IPS DF 6.9 (cell line): ENCODE measurements at regions not wholly inside any gene's neighbourhood (a gene's known extent, or its start where the extent isn't known, plus 50 kb on each side); places are given as distances from the start of the nearest gene placed in this dataset.
"Not testable (repeated sequence)": the region's sequence is repeated elsewhere in the genome, so short reads cannot be mapped to it uniquely, and the experiment has no call there.

Experiments
- DNase-seq: peaks from one replicate; pipeline ENCODE4 v3.0.0-alpha.2; 2013; ENCODE audit warnings: low read depth, low spot score
- H3K27ac ChIP-seq: one replicate; pipeline ENCODE4 v1.5.1; 2013; ENCODE audit warnings: low read length, control low read depth
- H3K27me3 ChIP-seq: 2 replicates; pipeline ENCODE4 v1.6.1; 2013; ENCODE audit warnings: mild to moderate bottlenecking, low read length; ENCODE audit not compliant: control insufficient read depth, insufficient read depth
- H3K36me3 ChIP-seq: 2 replicates; pipeline ENCODE4 v1.6.1; 2013; ENCODE audit warnings: low read length; ENCODE audit not compliant: control insufficient read depth, insufficient read depth
- H3K4me1 ChIP-seq: 2 replicates; pipeline ENCODE4 v1.6.1; 2013; ENCODE audit warnings: low read length; ENCODE audit not compliant: control insufficient read depth, insufficient read depth
- H3K4me3 ChIP-seq: 2 replicates; pipeline ENCODE4 v1.5.1; 2013; ENCODE audit warnings: mild to moderate bottlenecking, low read length
- H3K9me3 ChIP-seq: 2 replicates; pipeline ENCODE4 v1.6.1; 2013; ENCODE audit warnings: low read length, inconsistent platforms; ENCODE audit not compliant: control insufficient read depth, insufficient read depth
- WGBS: extraction: QIAGEN DNeasy Blood & Tissue Kit; methylation state at CpG from one replicate; pipeline ENCODE4 v1.1.7; 2013; ENCODE audit warnings: mixed read lengths, missing lambda C conversion rate; ENCODE audit not compliant: insufficient read length, insufficient coverage; 5-methylcytosine and 5-hydroxymethylcytosine counted together

DNA sequence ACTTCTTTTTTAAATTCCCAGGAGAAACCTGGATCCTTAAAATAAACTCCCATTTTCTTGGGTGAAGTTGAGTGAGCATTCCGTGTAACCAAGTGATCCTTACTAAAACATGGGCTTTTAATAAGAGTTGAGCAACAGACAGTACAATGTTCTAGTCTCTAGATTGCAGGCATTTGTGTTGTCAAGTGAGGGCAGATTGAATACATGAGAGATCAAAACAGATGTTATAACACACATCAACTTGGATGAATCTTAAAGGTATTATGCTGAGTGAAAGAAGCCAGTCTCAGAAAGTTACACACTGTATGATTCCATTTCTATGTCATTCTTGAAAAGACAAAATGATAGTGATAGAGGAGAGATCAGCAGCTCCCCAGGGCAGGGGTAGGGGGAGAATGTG lies 213.9 kb upstream of the CCDC196 start:
- Histone ChIP-seq H3K27ac (no peak overlapping the region), H3K4me3 (no peak overlapping the region), H3K36me3 (no peaks in the 10 kb centered on the region), H3K4me1 (no peaks in the 10 kb centered on the region), H3K27me3 (no peaks in the 10 kb centered on the region), H3K9me3 (no peaks in the 10 kb centered on the region)
- no CpG with 5 or more reads among the region's 1 CpG for WGBS
- DNase-seq, result no peak

DNA sequence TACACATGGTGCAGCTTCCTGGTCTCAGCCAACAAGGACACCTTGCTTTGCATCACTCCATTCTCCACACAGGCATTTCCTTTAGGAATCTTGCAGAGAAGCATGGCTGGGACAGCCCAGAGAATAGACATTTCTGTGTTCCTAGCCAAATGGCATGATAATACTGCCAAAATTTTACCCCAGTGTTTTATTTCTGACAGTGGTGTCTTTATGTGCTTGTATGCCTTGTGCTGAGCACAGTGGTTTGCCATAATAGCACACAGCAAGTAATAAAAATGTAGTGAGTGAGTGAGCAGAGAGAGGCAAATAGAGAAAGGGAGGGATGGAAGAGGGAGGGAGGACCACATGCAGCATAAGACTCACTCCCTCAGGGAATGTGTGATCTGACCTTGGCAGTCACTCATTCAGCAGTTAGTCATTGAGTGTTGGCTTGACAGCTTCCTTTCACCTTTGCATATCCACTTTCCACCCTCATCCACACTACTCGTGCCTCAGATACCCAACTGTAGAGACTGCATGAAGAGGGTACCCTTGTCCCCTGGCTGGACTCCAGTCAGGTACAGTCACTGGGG lies 212.8 kb upstream of the CCDC196 start:
- H3K4me3 ChIP-seq, result no peak overlapping the region
- no peaks in the 10 kb centered on the region for H3K9me3 ChIP-seq
- WGBS, result no CpG with 5 or more reads among the region's 1 CpG
- no peaks in the 10 kb centered on the region for H3K36me3 ChIP-seq
- DNase-seq, result no peak
- no peaks in the 10 kb centered on the region for H3K4me1 ChIP-seq
- H3K27me3 ChIP-seq, result no peaks in the 10 kb centered on the region
- H3K27ac ChIP-seq, result no peak overlapping the region

DNA sequence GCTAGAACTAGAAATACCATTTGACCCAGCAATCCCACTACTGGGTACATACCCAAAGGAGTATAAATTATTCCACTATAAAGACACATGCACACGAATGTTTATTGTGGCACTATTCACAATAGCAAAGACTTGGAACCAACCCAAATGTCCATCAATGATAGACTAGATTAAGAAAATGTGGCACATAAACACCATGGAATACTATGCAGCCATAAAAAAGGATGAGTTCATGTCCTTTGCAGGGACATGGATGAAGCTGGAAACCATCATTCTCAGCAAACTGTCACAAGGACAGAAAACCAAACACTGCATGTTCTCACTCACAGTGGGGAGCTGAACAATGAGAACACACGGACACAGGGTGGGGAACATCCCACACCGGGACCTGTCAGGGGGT lies 207.8 kb upstream of the CCDC196 start:
- not testable (repeated sequence) for H3K9me3 ChIP-seq, H3K4me1 ChIP-seq, H3K36me3 ChIP-seq, DNase-seq, H3K27me3 ChIP-seq, H3K27ac ChIP-seq, H3K4me3 ChIP-seq
- no CpG with 5 or more reads among the region's 3 CpGs for WGBS

DNA sequence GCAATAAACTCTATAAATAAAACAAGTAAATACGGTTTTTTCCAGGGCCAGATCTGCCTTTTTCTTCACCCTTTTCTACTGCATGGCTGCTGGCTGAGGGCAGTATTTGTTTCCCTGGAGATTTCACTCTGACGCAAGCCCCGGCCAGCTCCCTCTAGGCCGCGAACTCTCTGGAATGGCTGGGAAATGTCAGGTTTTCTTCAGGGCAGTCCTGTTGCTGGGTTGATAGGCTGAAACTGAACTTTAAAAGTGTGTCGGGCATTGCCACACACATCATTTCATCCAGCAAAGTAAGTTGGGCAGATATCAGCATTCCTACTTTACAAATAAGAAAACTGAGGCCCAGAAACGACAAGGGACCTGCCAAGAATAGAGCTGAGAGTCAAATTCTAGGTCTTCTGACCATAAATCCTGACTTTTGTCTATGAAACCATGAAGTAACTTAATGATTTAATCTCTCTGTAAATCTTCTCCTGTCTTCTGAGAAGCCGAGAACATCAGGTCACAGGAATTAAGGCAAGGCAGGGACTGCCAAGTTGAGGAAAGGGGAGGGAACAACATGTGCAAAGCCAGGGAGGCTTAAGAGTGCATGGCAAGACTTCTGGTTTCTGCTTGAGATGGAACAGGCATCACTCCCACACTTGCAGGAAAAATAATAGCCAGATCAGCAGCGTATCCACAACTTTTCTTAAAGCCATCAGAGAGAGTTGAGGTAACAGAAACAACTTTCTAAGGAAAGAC lies 205.0 kb upstream of the CCDC196 start:
- Histone ChIP-seq H3K4me1 (no peaks in the 10 kb centered on the region), H3K27me3 (no peaks in the 10 kb centered on the region), H3K4me3 (no peak overlapping the region), H3K9me3 (no peaks in the 10 kb centered on the region), H3K36me3 (no peaks in the 10 kb centered on the region), H3K27ac (no peak overlapping the region)
- WGBS, result no CpG with 5 or more reads among the region's 9 CpGs
- no peak for DNase-seq

DNA sequence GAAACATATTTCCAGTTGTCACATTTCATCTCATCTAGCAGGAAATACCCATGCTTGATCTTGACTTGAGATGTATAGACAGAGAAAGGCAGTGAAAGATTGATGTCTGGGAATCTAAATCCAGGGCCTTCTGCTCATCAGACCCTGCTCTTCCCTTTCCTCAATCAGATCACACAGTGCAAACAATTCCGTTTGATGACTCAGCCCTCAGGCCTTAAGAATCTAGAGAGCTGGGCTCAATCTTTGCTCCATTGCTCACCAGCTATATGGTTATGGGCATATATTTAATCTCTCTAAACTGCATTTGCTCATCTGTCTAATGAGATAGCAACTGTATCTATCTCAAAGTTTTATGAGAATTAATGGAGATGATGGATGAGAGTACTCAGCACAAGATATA lies 201.8 kb upstream of the CCDC196 start:
- no peak for DNase-seq
- WGBS, result no CpG with 5 or more reads among the region's 1 CpG

DNA sequence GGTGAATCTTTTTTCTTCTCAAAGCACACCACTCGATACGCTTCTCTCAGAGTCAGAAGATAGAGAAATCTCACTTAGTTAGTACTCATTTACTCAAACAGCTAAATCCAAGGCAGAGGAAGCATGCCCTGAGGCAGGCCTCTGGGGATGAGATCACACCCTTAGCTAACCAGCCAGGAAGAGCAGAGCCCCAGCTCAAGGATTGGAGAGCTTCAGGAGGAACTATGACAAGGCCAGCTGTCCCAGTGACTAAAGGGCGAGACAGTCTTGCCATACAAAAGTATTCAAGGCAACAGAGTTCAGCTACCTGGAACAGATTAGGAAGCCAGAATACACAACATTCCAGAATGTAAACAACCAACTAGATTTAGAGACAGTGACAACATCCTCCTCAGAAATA lies 197.7 kb upstream of the CCDC196 start:
- H3K27me3 ChIP-seq, result no peaks in the 10 kb centered on the region
- H3K4me3 ChIP-seq, result no peak overlapping the region
- DNase-seq, result no peak
- no peaks in the 10 kb centered on the region for H3K9me3 ChIP-seq
- H3K27ac ChIP-seq, result no peak overlapping the region
- H3K36me3 ChIP-seq, result no peaks in the 10 kb centered on the region
- WGBS, result no CpG with 5 or more reads among the region's 3 CpGs
- no peaks in the 10 kb centered on the region for H3K4me1 ChIP-seq

More for the DNA sequence above, 201.8 kb upstream of the CCDC196 start:
- Histone ChIP-seq H3K27ac (no peak overlapping the region), H3K4me1 (no peaks in the 10 kb centered on the region), H3K27me3 (no peaks in the 10 kb centered on the region), H3K4me3 (no peak overlapping the region), H3K9me3 (no peaks in the 10 kb centered on the region), H3K36me3 (no peaks in the 10 kb centered on the region)

DNA sequence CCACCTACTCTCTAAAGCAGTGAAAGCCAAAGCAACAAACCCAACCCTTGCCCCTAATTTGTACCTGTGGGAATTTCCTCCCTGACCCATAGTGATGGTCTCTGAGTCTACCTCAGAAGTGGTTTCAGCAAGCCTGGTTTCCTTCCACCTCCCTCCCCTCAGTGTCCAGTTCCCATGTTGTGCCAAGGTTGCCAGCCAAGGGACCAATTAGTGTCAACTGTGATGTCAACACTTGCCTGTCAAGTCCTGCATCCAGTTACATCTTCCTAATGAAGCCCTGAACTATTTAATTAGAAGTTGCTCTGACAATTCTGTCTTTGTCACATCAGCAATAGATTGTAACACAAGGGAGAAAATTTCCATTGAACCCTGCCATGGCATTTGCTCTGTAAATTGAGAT lies 194.4 kb upstream of the CCDC196 start:
- H3K4me3 ChIP-seq, result no peak overlapping the region
- no peaks in the 10 kb centered on the region for H3K4me1 ChIP-seq
- no peaks in the 10 kb centered on the region for H3K36me3 ChIP-seq
- DNase-seq, result no peak
- no peaks in the 10 kb centered on the region for H3K9me3 ChIP-seq
- no peaks in the 10 kb centered on the region for H3K27me3 ChIP-seq
- H3K27ac ChIP-seq, result no peak overlapping the region

DNA sequence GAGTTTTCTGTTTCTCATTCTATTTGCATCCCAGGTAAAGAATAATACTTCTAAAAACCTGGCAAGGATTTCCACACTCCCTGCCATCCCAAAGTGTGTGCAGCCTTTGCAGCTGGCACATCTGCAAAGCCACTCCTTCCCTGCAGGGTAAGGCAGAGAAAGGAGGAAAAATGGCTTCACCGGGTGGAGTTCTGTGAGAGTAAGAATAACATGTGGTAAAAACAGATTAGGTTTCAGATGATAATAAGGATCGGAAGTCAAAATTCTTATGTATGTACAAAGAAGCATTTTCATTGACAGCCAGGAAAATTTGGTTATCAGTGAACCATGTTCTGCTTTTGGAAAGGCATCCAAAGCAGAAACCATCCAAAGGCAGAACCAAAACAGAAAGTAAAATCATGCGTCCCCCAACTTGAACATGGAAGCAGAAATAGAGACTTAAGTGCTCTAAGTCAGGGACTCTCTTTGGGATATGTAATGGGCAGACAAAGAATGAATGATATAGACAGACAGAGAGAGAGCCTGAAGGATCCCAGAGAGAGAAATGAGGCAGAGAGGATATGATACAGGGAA lies 192.6 kb upstream of the CCDC196 start:
- Histone ChIP-seq H3K27me3 (no peaks in the 10 kb centered on the region), H3K9me3 (no peaks in the 10 kb centered on the region), H3K4me1 (no peaks in the 10 kb centered on the region), H3K4me3 (no peak overlapping the region), H3K27ac (no peak overlapping the region), H3K36me3 (no peaks in the 10 kb centered on the region)
- no CpG with 5 or more reads among the region's 3 CpGs for WGBS
- no peak for DNase-seq

DNA sequence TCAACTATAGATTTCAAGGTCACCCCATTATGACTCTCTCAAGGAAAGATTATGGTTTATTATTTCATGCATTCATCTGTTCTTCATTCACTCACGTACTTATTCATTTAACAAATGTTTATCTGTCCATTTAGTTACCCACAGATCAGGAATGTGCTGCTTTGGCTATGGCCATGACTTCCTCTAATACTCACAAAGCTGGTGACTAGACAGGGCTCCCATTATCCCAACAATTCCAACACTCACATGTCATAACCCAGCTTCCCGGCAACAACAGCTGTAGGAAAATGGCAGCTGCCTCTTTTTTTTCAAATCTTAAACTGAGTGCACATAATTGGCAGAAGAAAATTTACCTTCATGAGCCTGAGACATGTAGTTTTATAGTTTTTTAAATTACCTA lies 190.8 kb upstream of the CCDC196 start:
- Histone ChIP-seq H3K9me3 (no peaks in the 10 kb centered on the region), H3K4me1 (no peaks in the 10 kb centered on the region), H3K36me3 (no peaks in the 10 kb centered on the region), H3K27ac (no peak overlapping the region), H3K4me3 (no peak overlapping the region), H3K27me3 (no peaks in the 10 kb centered on the region)
- no peak for DNase-seq
- no CpG with 5 or more reads among the region's 2 CpGs for WGBS

DNA sequence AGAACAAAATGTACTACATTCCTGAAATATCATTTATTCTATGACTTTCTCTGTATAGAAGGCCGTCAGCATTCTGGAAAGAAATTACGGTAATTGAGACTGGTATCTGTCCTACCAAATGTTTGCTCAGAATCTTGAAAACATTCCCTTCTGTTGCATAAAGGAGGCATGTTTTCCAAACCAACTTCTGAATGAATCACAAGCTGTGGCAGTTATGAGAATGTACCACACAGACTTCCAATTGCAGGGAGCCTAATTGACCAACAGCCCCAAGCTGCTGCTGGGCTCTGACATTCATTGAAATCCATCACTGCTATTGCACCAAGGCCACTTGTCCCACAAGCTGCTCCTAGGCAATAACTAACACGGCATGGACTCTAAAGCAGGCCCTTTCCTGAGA lies 185.3 kb upstream of the CCDC196 start:
- no CpG with 5 or more reads among the region's 3 CpGs for WGBS
- no peak for DNase-seq
- H3K36me3 ChIP-seq, result no peaks in the 10 kb centered on the region
- no peaks in the 10 kb centered on the region for H3K9me3 ChIP-seq
- H3K27ac ChIP-seq, result no peak overlapping the region
- H3K4me3 ChIP-seq, result no peak overlapping the region
- H3K4me1 ChIP-seq, result no peaks in the 10 kb centered on the region
- H3K27me3 ChIP-seq, result no peaks in the 10 kb centered on the region

GRCh38 chr14:66306101-66306500 lies 180.1 kb upstream of the CCDC196 start:
- no peaks in the 10 kb centered on the region for H3K4me1 ChIP-seq
- H3K4me3 ChIP-seq, result no peak overlapping the region

More at GRCh38 chr14:66306101-66306500, 180.1 kb upstream of the CCDC196 start:
- no peak for DNase-seq
- Histone ChIP-seq H3K36me3 (no peaks in the 10 kb centered on the region), H3K27me3 (no peaks in the 10 kb centered on the region), H3K27ac (no peak overlapping the region), H3K9me3 (no peaks in the 10 kb centered on the region)
